GM18951 (cell line): ENCODE measurements at regions not wholly inside any gene's neighbourhood (a gene's known extent, or its start where the extent isn't known, plus 50 kb on each side); places are given as distances from the start of the nearest gene placed in this dataset.

Source experiments
- POLR2A ChIP-seq: IDR thresholded peaks from 4 replicates; pipeline ENCODE4 v1.6.1; 2011; ENCODE audit warnings: mild to moderate bottlenecking; ENCODE audit not compliant: insufficient read length, insufficient read depth; ENCODE audit errors: extremely low read depth
- in situ Hi-C: fragments of 300-500 bp; cut with MboI; formaldehyde crosslinking; loops from one replicate; pipeline ENCODE4 v1.12.0; 2022; ENCODE audit warnings: low sequenced_read_pairs, mixed read lengths, inconsistent platforms; ENCODE audit not compliant: unreplicated experiment

DNA sequence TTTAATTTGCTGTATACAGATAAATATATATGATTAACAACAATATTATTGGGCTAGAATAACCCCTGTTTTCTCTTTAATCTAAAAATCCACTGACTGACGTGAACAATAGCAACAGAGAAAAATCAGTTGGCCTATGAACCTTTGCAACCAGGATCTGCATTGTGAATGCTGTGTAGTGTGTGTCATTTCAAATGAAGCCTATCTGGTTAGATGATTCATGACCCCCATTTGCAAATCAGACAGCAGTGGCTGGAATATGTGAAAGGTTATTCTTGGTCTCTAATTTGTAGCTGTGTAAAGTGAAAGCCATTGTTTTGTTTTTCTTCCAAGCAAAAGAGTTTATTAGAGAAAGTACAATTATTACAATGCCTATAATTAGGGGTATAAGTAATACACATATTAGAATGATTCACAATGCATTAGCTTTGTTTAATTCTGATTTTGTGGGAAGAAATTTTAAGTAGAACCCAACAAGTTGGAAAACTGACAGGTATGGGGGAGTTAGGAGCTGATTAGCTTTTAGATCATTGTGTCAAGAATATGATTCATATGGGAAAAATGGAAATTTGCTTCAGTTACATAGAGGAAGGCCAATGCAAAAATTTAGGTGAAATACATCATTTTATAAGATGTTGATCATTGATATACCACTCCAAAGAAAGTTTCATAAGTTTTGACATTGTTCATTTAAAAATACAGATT lies 1362.2 kb upstream of the TMEFF2 start:
- in situ Hi-C loops: no loop called here
- TF ChIP-seq POLR2A: no peak

- no peak for TF ChIP-seq POLR2A
- in situ Hi-C loops: no loop called here
Measured at GRCh38 chr2:193549661-193550060, 1354.9 kb upstream of the TMEFF2 start.

DNA sequence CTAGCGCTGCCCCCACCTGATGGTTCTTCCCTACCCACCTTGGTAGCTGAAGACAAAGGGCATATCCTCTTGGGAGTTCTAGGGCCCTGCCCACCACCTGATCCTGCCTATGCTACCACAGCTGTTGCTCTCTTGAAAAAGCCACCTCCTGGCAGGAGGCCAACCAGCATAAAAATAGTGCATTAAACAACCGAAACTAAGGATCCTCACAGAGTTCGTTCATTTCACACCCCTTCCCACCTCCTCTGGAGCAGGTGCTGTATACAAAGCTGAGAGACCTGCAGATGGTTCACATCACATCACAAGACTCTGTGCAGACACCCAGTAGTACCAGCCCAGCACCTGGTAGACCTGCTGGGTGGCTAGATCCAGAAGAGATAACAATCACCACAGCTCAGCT lies 1348.0 kb upstream of the TMEFF2 start:
- no peak for TF ChIP-seq POLR2A
- in situ Hi-C loops: no loop called here

GRCh38 chr2:193539188-193539587 lies 1344.5 kb upstream of the TMEFF2 start:
- in situ Hi-C loops: no loop called here
- no peak for TF ChIP-seq POLR2A

- TF ChIP-seq POLR2A: no peak
- in situ Hi-C loops: no loop called here
Measured at GRCh38 chr2:193538061-193538460, 1343.3 kb upstream of the TMEFF2 start.

- TF ChIP-seq POLR2A: no peak
- in situ Hi-C loops: no loop called here
Measured at GRCh38 chr2:193537531-193537930, 1342.8 kb upstream of the TMEFF2 start.

DNA sequence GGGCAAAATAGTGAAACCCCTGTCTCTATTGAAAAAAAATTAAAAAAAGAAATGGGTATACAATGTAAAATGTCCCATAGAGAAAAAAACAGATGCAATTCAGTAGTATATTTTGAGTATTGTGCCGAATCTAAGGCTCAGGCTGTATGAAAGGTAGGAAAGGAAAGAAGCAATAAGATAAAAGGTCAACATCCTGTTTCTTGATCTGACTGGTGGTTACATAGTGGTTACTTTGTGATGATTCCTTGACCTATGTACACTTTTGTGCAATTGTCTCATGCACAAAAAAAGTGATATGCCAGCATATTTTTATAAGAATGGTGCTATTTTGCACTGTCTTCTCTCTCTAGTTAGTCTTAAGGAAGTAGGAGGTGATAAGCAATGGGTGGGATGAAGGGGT lies 1333.7 kb upstream of the TMEFF2 start:
- no peak for TF ChIP-seq POLR2A
- in situ Hi-C loops: no loop called here

DNA sequence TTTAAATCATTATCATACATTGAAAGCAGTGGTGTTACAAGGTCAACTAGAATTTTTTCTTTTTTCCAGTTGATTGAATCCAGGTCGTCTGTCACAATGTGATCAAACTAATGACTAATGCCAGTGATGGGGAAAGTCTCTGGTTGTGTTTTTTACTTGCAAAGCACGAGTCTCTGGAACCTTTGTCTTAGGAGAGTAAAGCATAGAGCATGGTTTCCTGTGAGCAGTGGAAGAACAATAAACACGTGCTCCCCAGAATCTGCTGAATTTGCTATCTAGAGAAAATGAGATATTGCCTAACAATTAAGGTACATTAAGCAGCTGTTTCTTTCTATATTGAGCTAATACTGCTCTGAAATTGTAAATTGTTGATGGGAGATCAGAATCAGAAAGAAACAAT lies 1332.4 kb upstream of the TMEFF2 start:
- TF ChIP-seq POLR2A: no peak
- in situ Hi-C loops: no loop called here

DNA sequence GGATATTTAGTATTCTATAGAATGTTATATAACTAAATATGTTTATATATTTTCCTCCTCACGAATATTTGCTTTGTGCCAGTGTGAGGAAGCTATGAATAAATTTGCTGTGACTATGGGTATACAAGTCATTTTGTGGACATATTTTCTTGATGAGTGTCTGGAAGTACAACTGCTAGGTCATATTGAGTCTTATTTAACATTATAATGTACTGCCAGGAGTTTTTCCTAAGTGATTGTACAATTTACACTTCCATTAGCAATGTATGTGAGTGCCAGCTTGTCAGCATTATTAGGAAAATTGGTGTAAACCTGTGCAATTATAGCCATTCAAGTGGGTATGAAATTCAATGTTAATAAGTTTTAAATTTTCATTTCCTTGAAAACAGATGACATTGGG lies 1328.9 kb upstream of the TMEFF2 start:
- no peak for TF ChIP-seq POLR2A
- in situ Hi-C loops: no loop called here

DNA sequence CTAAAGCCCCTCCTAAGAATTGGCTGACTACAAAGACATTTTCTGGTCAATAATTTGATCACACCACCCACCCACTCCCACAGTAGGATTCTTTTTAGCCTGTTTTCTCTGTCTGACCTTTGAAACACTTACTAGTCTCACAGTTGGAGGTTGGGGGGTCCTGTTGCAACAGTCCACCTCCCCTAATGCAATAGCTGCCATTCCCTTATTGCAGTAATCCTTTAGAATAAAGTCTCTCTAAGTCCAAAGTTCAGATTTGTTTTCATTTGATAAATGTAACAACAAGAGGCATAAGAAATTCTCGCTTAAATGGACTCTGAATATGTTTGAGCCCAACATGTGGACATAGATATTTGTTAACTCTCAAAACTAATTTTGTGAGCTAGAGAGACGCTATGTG lies 1326.8 kb upstream of the TMEFF2 start:
- in situ Hi-C loops: no loop called here
- TF ChIP-seq POLR2A: no peak

- no peak for TF ChIP-seq POLR2A
- in situ Hi-C loops: no loop called here
Measured at GRCh38 chr2:193520709-193521458, 1326.2 kb upstream of the TMEFF2 start.

DNA sequence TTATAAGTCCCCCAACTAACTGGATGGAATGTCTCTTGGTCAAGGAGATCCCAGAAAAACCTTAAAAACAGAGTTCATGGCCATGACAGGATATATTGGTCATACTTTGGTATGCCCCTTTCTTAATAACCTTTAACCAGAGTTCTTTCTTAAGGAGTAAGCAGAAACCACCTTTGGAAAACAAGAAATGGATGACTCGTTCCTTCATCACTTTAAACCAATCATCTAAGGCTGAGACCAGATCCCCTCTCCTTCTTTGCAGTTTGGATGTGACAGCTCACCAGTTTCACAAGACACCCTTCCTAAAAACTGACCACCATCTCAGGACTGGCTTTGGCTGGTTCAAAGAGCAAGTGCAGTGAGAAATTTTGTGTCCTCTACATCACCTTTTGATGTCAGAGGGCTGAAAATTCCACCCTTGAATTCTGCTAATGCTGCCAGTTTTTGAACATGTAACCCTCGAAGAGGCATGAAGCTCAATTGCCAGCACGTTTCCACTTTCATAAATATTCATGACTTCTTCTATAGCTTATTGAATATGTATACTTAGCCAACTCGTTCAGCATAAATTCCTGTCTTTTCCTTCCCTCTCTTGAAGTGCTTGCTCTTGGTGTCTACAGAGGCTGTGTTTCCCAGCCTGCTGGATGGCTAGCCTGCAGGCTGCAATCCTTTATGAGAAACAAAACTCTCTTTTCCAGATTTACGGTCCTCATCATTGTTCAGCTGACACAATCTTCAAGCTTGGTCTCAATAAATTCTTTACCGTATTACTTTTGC lies 1323.5 kb upstream of the TMEFF2 start:
- TF ChIP-seq POLR2A: no peak
- in situ Hi-C loops: no loop called here

DNA sequence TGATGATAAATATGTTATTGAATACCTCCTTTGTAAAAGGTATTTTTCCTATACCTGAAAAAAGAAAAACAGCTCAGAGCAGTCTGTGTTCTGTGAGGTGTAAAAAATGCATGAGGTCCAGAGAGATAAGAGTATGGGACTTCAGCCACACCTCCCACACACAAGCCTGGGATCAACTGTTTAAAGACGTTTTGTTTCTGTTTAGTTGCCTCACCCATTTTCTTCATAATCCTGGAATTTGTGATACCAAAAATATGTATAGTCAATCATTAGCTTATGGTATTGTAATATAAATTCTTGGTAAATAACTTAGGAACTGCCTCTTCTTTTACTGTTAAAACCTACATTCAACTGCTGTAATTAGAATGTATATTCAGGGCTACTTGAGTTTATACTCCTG lies 1322.9 kb upstream of the TMEFF2 start:
- in situ Hi-C loops: no loop called here

More for the DNA sequence above, 1322.9 kb upstream of the TMEFF2 start:
- TF ChIP-seq POLR2A: no peak
